ENCODE measurements at regions not wholly inside any gene's neighbourhood (a gene's known extent, or its start where the extent isn't known, plus 50 kb on each side); places are given as distances from the start of the nearest gene placed in this dataset.
"Not testable (repeated sequence)": the region's sequence is repeated elsewhere in the genome, so short reads cannot be mapped to it uniquely, and the experiment has no call there.

GRCh38 chr4:116982656-116983055 lies 102.7 kb downstream of the TRAM1L1 start:
- Histone ChIP-seq H3K4me1 (ENCODE audit: control insufficient read depth in 5 of 5, insufficient read depth in 5 of 5, low read length in 5 of 5) (no peaks in the 10 kb centered on the region), H3K9ac (ENCODE audit: insufficient read depth in 1 of 2, low read length in 2 of 2) (no peak overlapping the region), H3K27me3 (ENCODE audit: control insufficient read depth in 3 of 3, insufficient read depth in 3 of 3, low read length in 2 of 3) (no peaks in the 10 kb centered on the region), H3K27ac (ENCODE audit: low read depth in 1 of 2, low read length in 1 of 2) (no peak overlapping the region), H3K36me3 (ENCODE audit: control insufficient read depth in 4 of 4, insufficient read depth in 4 of 4, low read length in 4 of 4) (no peaks in the 10 kb centered on the region), H3K9me3 (ENCODE audit: control insufficient read depth in 4 of 4, insufficient read depth in 3 of 4, low read length in 3 of 4) (no peaks in the 10 kb centered on the region), H3K4me3 (no peak overlapping the region)
- 78 to 81% methylated on average over 5 of the region's 5 CpGs for WGBS, 2 donors
- ATAC-seq (ENCODE audit: insufficient read depth, low FRiP score): no peak
- DNase-seq: peak in 1 of 3 donors; percentile 0
- TF ChIP-seq, protein P1, sequence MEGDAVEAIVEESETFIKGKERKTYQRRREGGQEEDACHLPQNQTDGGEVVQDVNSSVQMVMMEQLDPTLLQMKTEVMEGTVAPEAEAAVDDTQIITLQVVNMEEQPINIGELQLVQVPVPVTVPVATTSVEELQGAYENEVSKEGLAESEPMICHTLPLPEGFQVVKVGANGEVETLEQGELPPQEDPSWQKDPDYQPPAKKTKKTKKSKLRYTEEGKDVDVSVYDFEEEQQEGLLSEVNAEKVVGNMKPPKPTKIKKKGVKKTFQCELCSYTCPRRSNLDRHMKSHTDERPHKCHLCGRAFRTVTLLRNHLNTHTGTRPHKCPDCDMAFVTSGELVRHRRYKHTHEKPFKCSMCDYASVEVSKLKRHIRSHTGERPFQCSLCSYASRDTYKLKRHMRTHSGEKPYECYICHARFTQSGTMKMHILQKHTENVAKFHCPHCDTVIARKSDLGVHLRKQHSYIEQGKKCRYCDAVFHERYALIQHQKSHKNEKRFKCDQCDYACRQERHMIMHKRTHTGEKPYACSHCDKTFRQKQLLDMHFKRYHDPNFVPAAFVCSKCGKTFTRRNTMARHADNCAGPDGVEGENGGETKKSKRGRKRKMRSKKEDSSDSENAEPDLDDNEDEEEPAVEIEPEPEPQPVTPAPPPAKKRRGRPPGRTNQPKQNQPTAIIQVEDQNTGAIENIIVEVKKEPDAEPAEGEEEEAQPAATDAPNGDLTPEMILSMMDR (IDR thresholded peaks at IDR 0.05; ENCODE audit: control extremely low read depth, extremely low read depth): no peak

- not testable (repeated sequence) for H3K9me3 ChIP-seq (ENCODE audit: control insufficient read depth in 4 of 4, insufficient read depth in 3 of 4, low read length in 3 of 4); H3K9ac ChIP-seq (ENCODE audit: insufficient read depth in 1 of 2, low read length in 2 of 2); ATAC-seq (ENCODE audit: insufficient read depth, low FRiP score); H3K36me3 ChIP-seq (ENCODE audit: control insufficient read depth in 4 of 4, insufficient read depth in 4 of 4, low read length in 4 of 4); H3K4me1 ChIP-seq (ENCODE audit: control insufficient read depth in 5 of 5, insufficient read depth in 5 of 5, low read length in 5 of 5); H3K27me3 ChIP-seq (ENCODE audit: control insufficient read depth in 3 of 3, insufficient read depth in 3 of 3, low read length in 2 of 3); H3K27ac ChIP-seq (ENCODE audit: low read depth in 1 of 2, low read length in 1 of 2); DNase-seq; H3K4me3 ChIP-seq
- 81 to 86% methylated on average over 12 of the region's 12 CpGs for WGBS, 2 donors
These were observed 104.9 kb downstream of the TRAM1L1 start for GRCh38 chr4:116980436-116980835.

- H3K27ac ChIP-seq (ENCODE audit: low read depth in 1 of 2, low read length in 1 of 2): no peak overlapping the region
- ATAC-seq (ENCODE audit: insufficient read depth, low FRiP score) (no peak), DNase-seq (no peak)
- H3K36me3 ChIP-seq (ENCODE audit: control insufficient read depth in 4 of 4, insufficient read depth in 4 of 4, low read length in 4 of 4): no peaks in the 10 kb centered on the region
- no peak overlapping the region for H3K9ac ChIP-seq (ENCODE audit: insufficient read depth in 1 of 2, low read length in 2 of 2)
- no peaks in the 10 kb centered on the region for H3K4me1 ChIP-seq (ENCODE audit: control insufficient read depth in 5 of 5, insufficient read depth in 5 of 5, low read length in 5 of 5)
- peaks cover 0 to 3% (median 0%) of the 10 kb centered on the region in 4 donors for H3K9me3 ChIP-seq (ENCODE audit: control insufficient read depth in 4 of 4, insufficient read depth in 3 of 4, low read length in 3 of 4)
- H3K4me3 ChIP-seq: no peak overlapping the region
- TF ChIP-seq, protein P1 (IDR thresholded peaks at IDR 0.05; ENCODE audit: control extremely low read depth, extremely low read depth): no peak
- H3K27me3 ChIP-seq (ENCODE audit: control insufficient read depth in 3 of 3, insufficient read depth in 3 of 3, low read length in 2 of 3): no peaks in the 10 kb centered on the region
These were observed 126.3 kb downstream of the TRAM1L1 start for GRCh38 chr4:116959045-116959444.

DNA sequence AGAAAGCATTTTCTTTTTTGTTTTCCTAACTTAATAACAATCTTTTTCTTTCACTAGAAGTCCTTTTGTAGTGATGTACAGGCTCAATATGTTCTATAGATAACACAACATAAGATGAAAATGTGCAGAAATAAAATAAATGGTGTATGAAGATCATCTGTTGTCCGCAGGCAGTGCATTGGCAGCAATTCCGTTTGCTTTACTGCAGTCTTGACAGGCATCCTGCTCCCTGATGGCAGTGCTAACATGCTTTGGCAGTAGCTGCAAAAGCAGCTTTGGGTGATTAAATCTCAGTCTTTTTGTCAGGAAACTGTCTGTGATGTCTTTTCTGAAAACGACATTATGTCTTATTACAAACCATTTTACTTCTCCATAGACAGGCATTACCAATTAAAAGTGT lies 131.4 kb downstream of the TRAM1L1 start:
- ATAC-seq (ENCODE audit: insufficient read depth, low FRiP score) (no peak), DNase-seq (peak in 1 of 3 donors; percentile 1)
- 54 to 82% methylated on average over 3 of the region's 3 CpGs for WGBS, 2 donors

More for the DNA sequence above, 131.4 kb downstream of the TRAM1L1 start:
- Histone ChIP-seq H3K4me3 (no peak overlapping the region), H3K27ac (ENCODE audit: low read depth in 1 of 2, low read length in 1 of 2) (no peak overlapping the region), H3K9me3 (ENCODE audit: control insufficient read depth in 4 of 4, insufficient read depth in 3 of 4, low read length in 3 of 4) (peaks cover 0 to 3% (median 0%) of the 10 kb centered on the region in 4 donors), H3K4me1 (ENCODE audit: control insufficient read depth in 5 of 5, insufficient read depth in 5 of 5, low read length in 5 of 5) (peaks cover 0 to 4% (median 0%) of the 10 kb centered on the region in 5 donors), H3K27me3 (ENCODE audit: control insufficient read depth in 3 of 3, insufficient read depth in 3 of 3, low read length in 2 of 3) (no peaks in the 10 kb centered on the region), H3K36me3 (ENCODE audit: control insufficient read depth in 4 of 4, insufficient read depth in 4 of 4, low read length in 4 of 4) (no peaks in the 10 kb centered on the region), H3K9ac (ENCODE audit: insufficient read depth in 1 of 2, low read length in 2 of 2) (no peak overlapping the region)
- TF ChIP-seq, protein P1 (IDR thresholded peaks at IDR 0.05; ENCODE audit: control extremely low read depth, extremely low read depth): no peak

Measured in lung (tissue), 11 donors.